ENCODE measurements at regions not wholly inside any gene's neighbourhood (a gene's known extent, or its start where the extent isn't known, plus 50 kb on each side); places are given as distances from the start of the nearest gene placed in this dataset.

DNA sequence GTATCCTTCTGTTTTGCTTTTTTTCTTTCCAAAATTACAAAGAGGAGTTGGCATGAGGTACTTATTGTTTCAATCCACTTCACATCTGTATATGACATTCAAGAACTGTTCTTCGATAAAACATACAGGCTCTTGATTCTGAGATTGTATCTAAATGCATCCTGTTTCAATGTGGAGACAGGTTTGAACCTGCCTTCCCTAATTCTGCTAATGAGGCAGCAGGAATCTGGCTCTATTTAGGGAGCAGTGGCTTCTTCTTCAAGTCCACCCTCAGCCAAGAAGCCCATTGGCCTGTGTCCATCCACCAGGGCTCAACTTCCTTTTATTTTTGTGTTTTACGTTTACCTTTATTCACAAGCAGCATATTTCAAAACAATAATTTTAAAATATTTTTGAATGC lies 84.8 kb upstream of the PIK3C3 start:
- TF ChIP-seq, protein P1, sequence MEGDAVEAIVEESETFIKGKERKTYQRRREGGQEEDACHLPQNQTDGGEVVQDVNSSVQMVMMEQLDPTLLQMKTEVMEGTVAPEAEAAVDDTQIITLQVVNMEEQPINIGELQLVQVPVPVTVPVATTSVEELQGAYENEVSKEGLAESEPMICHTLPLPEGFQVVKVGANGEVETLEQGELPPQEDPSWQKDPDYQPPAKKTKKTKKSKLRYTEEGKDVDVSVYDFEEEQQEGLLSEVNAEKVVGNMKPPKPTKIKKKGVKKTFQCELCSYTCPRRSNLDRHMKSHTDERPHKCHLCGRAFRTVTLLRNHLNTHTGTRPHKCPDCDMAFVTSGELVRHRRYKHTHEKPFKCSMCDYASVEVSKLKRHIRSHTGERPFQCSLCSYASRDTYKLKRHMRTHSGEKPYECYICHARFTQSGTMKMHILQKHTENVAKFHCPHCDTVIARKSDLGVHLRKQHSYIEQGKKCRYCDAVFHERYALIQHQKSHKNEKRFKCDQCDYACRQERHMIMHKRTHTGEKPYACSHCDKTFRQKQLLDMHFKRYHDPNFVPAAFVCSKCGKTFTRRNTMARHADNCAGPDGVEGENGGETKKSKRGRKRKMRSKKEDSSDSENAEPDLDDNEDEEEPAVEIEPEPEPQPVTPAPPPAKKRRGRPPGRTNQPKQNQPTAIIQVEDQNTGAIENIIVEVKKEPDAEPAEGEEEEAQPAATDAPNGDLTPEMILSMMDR (IDR thresholded peaks at IDR 0.05): no peak
- TF ChIP-seq POLR2A (IDR thresholded peaks at IDR 0.05) (no peak), POLR2AphosphoS5 (IDR thresholded peaks at IDR 0.05) (no peak)
